Smooth muscle cell (in vitro differentiated cells): ENCODE measurements at regions not wholly inside any gene's neighbourhood (a gene's known extent, or its start where the extent isn't known, plus 50 kb on each side); places are given as distances from the start of the nearest gene placed in this dataset.

Experiments
- DNase-seq: peaks from one replicate; lab custom pipeline; 2025; ENCODE audit not compliant: unreplicated experiment; lab: John Stamatoyannopoulos, UW
- H2AFZ ChIP-seq: fragments of 200-600 bp; sonication (generic); 2 replicates; pipeline ENCODE4 v1.6.0; 2016; ENCODE audit warnings: antibody characterized with exemption, low read depth, mild to moderate bottlenecking
- H3F3A ChIP-seq: fragments of 200-600 bp; sonication (generic); 2 replicates; pipeline ENCODE4 v1.6.0; 2017; ENCODE audit warnings: antibody characterized with exemption, low read depth
- H3K27ac ChIP-seq: fragments of 200-600 bp; sonication (generic); 2 replicates; pipeline ENCODE4 v1.5.1; 2016; ENCODE audit warnings: low read depth, mild to moderate bottlenecking
- H3K27me3 ChIP-seq: fragments of 200-600 bp; sonication (generic); 2 replicates; pipeline ENCODE4 v1.6.1; 2016; ENCODE audit warnings: low read depth, mild to moderate bottlenecking
- H3K36me3 ChIP-seq: fragments of 200-600 bp; sonication (generic); 2 replicates; pipeline ENCODE4 v1.5.1; 2016; ENCODE audit warnings: low read depth
- H3K4me1 ChIP-seq: fragments of 200-600 bp; sonication (generic); 2 replicates; pipeline ENCODE4 v1.5.1; 2016; ENCODE audit warnings: low read depth
- H3K4me2 ChIP-seq: fragments of 200-600 bp; sonication (generic); 2 replicates; pipeline ENCODE4 v1.6.0; 2016; ENCODE audit warnings: mild to moderate bottlenecking
- H3K4me3 ChIP-seq: fragments of 200-600 bp; sonication (generic); 2 replicates; pipeline ENCODE4 v1.5.1; 2016; ENCODE audit warnings: mild to moderate bottlenecking
- H3K79me2 ChIP-seq: fragments of 200-600 bp; sonication (generic); 2 replicates; pipeline ENCODE4 v1.6.0; 2016; ENCODE audit warnings: low read depth, mild to moderate bottlenecking
- H3K9ac ChIP-seq: fragments of 200-600 bp; sonication (generic); 2 replicates; pipeline ENCODE4 v1.6.0; 2016; ENCODE audit warnings: low read depth
- H3K9me3 ChIP-seq: fragments of 200-600 bp; sonication (generic); replicated peaks from 2 replicates; pipeline ENCODE4 v1.5.1; 2016; ENCODE audit warnings: low read depth
- H4K20me1 ChIP-seq: fragments of 200-600 bp; sonication (generic); 2 replicates; pipeline ENCODE4 v1.6.0; 2016; ENCODE audit warnings: low read depth
- CTCF ChIP-seq: fragments of 200-600 bp; sonication (generic); IDR thresholded peaks from 2 replicates; pipeline ENCODE4 v1.5.1; 2017; ENCODE audit warnings: borderline replicate concordance, mild to moderate bottlenecking, antibody characterized with exemption; ENCODE audit not compliant: insufficient read depth, poor library complexity, severe bottlenecking
- WGBS: methylation state at CpG from one replicate; pipeline ENCODE4 v1.1.7; 2016; ENCODE audit warnings: low lambda C conversion rate; 5-methylcytosine and 5-hydroxymethylcytosine counted together

GRCh38 chr15:79184465-79184892, 93.9 kb upstream of the RASGRF1 start:
- Histone ChIP-seq H3K4me2 (no peak overlapping the region), H4K20me1 (no peaks in the 10 kb centered on the region), H3K27me3 (no peaks in the 10 kb centered on the region), H3K9ac (no peak overlapping the region), H3K4me3 (no peak overlapping the region), H3K79me2 (no peaks in the 10 kb centered on the region), H2AFZ (no peak overlapping the region), H3K36me3 (no peaks in the 10 kb centered on the region), H3F3A (no peaks in the 10 kb centered on the region), H3K9me3 (no peaks in the 10 kb centered on the region), H3K27ac (no peak overlapping the region), H3K4me1 (no peaks in the 10 kb centered on the region)
- DNase-seq, result peak; percentile 11
- TF ChIP-seq CTCF, result peak; percentile 97
- WGBS, result 14% methylated on average over 4 of the region's 4 CpGs

GRCh38 chr15:79180318-79180717, 89.7 kb upstream of the RASGRF1 start:
- Histone ChIP-seq H3K4me1 (no peaks in the 10 kb centered on the region), H3K4me3 (no peak overlapping the region), H3K27me3 (no peaks in the 10 kb centered on the region), H3K9me3 (no peaks in the 10 kb centered on the region), H4K20me1 (no peaks in the 10 kb centered on the region), H3K9ac (no peak overlapping the region), H3K36me3 (no peaks in the 10 kb centered on the region), H3K79me2 (no peaks in the 10 kb centered on the region), H3K27ac (no peak overlapping the region), H3K4me2 (no peak overlapping the region), H2AFZ (no peak overlapping the region), H3F3A (no peaks in the 10 kb centered on the region)
- no peak for DNase-seq
- no peak for TF ChIP-seq CTCF
- WGBS, result 98% methylated on average over 5 of the region's 5 CpGs

DNA sequence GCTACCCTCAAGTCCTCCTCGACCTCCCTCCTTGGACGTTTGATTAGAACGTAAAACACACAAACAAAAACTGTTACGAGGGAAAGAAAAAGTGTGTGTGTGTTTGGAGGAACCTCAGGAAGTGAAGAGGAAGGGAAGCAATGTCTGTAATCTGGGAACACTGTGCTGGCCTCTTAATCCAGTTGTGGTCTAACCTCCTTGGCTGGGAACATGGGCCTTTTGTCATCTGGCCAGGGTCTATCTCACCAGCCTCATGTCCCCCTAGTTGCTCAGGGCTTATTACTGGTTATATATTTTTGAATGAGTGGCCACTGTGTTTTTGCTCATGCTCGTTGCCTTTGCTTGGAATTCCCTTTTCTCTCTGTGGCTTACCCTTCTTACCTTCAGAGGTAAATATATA, 89.0 kb upstream of the RASGRF1 start:
- no peaks in the 10 kb centered on the region for H3F3A ChIP-seq
- H3K9me3 ChIP-seq, result no peaks in the 10 kb centered on the region
- no peak overlapping the region for H3K9ac ChIP-seq
- no peak for TF ChIP-seq CTCF
- no peak overlapping the region for H3K4me3 ChIP-seq
- no peaks in the 10 kb centered on the region for H3K79me2 ChIP-seq
- no peak for DNase-seq
- H3K36me3 ChIP-seq, result no peaks in the 10 kb centered on the region
- H3K27ac ChIP-seq, result no peak overlapping the region
- H3K4me1 ChIP-seq, result no peaks in the 10 kb centered on the region
- no peak overlapping the region for H2AFZ ChIP-seq
- peak overlapping the region; percentile 34 for H3K4me2 ChIP-seq
- peaks cover 3% of the 10 kb centered on the region for H3K27me3 ChIP-seq
- no peaks in the 10 kb centered on the region for H4K20me1 ChIP-seq
- 54% methylated on average over 5 of the region's 5 CpGs for WGBS

DNA sequence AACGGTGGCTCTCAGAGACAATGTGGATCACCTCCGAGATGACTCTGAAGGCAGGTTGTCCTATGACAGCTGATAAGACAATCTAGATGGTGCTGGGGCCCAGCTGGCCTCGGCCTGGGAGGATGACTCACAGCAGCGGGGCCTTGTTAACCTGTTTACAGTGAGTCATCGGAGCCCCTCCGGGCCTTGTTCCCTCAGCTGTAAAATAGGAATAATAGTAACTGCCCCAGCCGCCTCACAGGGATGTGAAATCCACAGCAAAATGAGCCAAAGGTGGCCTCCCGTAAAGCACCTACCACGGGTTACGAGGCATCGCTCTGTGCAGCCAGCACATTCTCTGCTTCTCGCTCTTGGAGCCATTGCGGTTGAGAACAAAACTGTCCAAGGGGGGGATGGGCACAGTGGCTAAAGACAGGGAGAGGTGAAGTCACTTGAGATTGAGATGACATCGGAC, 88.6 kb upstream of the RASGRF1 start:
- H4K20me1 ChIP-seq, result no peaks in the 10 kb centered on the region
- H3K4me2 ChIP-seq, result peak overlapping the region; percentile 34
- H3K79me2 ChIP-seq, result no peaks in the 10 kb centered on the region
- WGBS, result 26% methylated on average over 14 of the region's 14 CpGs
- no peak overlapping the region for H2AFZ ChIP-seq
- H3K4me1 ChIP-seq, result no peaks in the 10 kb centered on the region
- H3K27me3 ChIP-seq, result peaks cover 3% of the 10 kb centered on the region
- no peak overlapping the region for H3K4me3 ChIP-seq
- no peak overlapping the region for H3K27ac ChIP-seq
- H3K9ac ChIP-seq, result no peak overlapping the region
- H3F3A ChIP-seq, result no peaks in the 10 kb centered on the region
- no peaks in the 10 kb centered on the region for H3K36me3 ChIP-seq
- TF ChIP-seq CTCF, result no peak
- H3K9me3 ChIP-seq, result no peaks in the 10 kb centered on the region
- DNase-seq, result no peak
